ENCODE measurements at regions not wholly inside any gene's neighbourhood (a gene's known extent, or its start where the extent isn't known, plus 50 kb on each side); places are given as distances from the start of the nearest gene placed in this dataset.

- TF ChIP-seq POLR2A (IDR thresholded peaks at IDR 0.05), result no peak
- TF ChIP-seq CTCF (IDR thresholded peaks at IDR 0.05), result no peak
Measured at GRCh38 chr22:47288680-47289079, 526.2 kb downstream of the TBC1D22A start.

Measured in adrenal gland (tissue), 5 donors.